ENCODE measurements at regions not wholly inside any gene's neighbourhood (a gene's known extent, or its start where the extent isn't known, plus 50 kb on each side); places are given as distances from the start of the nearest gene placed in this dataset.

DNA sequence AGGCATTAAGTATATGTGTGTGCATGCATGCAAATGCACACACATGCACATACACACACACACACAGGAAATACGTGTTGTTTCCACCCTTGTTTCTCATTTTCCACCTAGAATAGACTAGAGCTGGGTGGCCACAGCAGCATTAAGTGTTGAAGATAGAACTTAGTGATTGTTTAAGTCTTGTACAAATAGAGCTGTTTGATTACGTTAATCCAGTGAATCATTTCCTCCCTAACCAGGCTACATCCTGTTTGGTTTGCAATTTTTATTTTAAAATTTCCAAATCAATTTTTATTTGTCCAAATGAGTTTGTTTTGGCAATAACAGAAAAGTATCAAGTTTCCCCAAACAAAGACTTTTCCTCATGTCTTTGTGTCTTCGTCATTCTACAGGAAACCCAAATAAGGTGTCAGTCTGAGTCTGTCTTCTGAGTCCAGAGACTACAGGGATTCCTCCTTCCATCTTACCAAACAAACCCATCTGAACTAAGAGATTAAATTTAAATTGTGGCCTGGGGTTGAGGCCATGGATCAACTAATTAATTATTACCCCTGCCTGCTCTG is 74.6 kb upstream of the GALNT5 start:
- TF ChIP-seq, protein P1, sequence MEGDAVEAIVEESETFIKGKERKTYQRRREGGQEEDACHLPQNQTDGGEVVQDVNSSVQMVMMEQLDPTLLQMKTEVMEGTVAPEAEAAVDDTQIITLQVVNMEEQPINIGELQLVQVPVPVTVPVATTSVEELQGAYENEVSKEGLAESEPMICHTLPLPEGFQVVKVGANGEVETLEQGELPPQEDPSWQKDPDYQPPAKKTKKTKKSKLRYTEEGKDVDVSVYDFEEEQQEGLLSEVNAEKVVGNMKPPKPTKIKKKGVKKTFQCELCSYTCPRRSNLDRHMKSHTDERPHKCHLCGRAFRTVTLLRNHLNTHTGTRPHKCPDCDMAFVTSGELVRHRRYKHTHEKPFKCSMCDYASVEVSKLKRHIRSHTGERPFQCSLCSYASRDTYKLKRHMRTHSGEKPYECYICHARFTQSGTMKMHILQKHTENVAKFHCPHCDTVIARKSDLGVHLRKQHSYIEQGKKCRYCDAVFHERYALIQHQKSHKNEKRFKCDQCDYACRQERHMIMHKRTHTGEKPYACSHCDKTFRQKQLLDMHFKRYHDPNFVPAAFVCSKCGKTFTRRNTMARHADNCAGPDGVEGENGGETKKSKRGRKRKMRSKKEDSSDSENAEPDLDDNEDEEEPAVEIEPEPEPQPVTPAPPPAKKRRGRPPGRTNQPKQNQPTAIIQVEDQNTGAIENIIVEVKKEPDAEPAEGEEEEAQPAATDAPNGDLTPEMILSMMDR (IDR thresholded peaks at IDR 0.05): no peak
- Histone ChIP-seq H3K36me3 (ENCODE audit: insufficient read depth in 1 of 2, low read depth in 1 of 2) (no peaks in the 10 kb centered on the region), H3K27ac (no peak overlapping the region), H3K4me1 (no peaks in the 10 kb centered on the region), H3K27me3 (ENCODE audit: insufficient read depth in 3 of 3, low read length in 2 of 3) (no peaks in the 10 kb centered on the region), H3K4me3 (no peak overlapping the region), H3K9me3 (no peaks in the 10 kb centered on the region)
- ATAC-seq (no peak), DNase-seq (no peak)
- 42 to 50% (median 49%) methylated on average over 3 of the region's 3 CpGs for WGBS, 3 donors
- intact Hi-C loops (cut with DNase I): no loop called here

DNA sequence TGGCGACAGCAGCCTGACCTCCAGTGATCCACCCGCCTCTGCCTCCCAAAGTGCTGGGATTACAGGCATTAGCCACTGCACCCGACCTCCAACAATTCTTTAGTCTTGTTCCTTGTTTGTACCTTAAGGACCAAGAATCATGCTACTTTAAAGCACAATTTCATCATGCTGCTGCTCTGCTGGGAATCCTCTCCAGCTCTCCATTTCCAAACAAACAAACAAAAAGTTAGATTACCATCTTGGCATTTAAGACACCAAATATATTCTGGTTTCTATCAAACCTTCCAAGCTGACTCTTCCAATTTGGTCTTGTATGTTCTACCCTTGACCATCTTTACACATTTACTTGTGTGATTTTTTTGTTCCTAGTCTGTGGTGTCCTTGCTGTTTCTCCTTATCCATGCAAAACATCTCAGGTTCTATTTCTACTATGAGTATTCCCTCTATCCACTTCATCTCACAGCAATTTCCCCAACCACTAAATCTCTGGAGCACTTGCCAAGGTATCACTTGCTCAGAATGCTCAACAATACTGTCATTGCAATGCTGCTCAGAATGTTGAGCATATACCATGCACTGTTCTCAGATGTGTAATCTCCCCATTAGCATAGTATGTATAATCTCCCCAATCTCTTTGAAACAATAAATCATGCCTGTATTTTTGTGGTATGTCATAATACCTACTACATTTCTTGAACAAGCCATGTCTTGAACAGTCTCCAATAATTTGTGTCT is 73.2 kb upstream of the GALNT5 start:
- Histone ChIP-seq H3K9me3 (no peaks in the 10 kb centered on the region), H3K27ac (no peak overlapping the region), H3K36me3 (ENCODE audit: insufficient read depth in 1 of 2, low read depth in 1 of 2) (no peaks in the 10 kb centered on the region), H3K27me3 (ENCODE audit: insufficient read depth in 3 of 3, low read length in 2 of 3) (no peaks in the 10 kb centered on the region), H3K4me3 (no peak overlapping the region), H3K4me1 (no peaks in the 10 kb centered on the region)
- WGBS, 3 donors: 79 to 93% (median 83%) methylated on average over 3 of the region's 3 CpGs
- DNase-seq (no peak), ATAC-seq (no peak)
- intact Hi-C loops (cut with DNase I): no loop called here
- TF ChIP-seq, protein P1 (IDR thresholded peaks at IDR 0.05): no peak

DNA sequence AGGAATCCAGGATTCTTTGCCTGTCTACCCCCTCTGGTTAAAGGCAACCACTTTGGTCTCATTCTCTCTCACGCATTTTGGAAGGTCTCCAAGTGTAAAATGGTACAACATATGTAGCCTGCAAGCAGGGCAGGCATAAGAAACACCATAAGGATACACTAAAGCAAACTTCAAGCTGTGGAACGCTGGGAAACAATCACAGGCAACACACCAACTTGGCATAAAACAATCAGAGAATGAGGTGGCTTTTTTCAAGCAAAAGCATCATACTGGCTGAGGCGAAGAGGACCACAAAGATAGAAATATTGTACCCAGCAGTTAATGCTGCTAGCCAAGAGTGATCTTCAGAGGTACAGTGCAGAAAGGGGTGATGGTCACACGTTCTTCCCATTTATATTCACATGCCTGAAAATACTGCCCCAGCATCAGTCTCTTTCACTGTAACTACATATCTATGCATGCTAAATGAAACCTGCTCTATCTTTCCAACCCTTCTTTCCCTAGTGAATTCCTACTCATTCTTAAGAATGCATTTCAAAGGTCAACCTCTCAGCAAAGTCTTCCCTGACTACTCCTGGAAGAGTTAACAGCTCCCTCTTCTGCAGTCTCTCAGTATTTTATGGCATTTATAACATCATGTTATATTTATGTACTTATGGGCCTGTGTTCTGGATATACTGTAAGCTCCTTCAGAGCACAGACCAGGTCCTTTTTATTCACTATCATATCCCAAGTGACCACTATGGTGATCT is 71.9 kb upstream of the GALNT5 start:
- intact Hi-C loops (cut with DNase I): no loop called here
- no peaks in the 10 kb centered on the region for H3K9me3 ChIP-seq
- 69 to 79% (median 76%) methylated on average over 4 of the region's 4 CpGs for WGBS, 3 donors
- no peak overlapping the region for H3K27ac ChIP-seq
- H3K4me1 ChIP-seq: no peaks in the 10 kb centered on the region
- ATAC-seq (no peak), DNase-seq (no peak)
- H3K4me3 ChIP-seq: no peak overlapping the region
- TF ChIP-seq, protein P1 (IDR thresholded peaks at IDR 0.05): no peak
- H3K36me3 ChIP-seq (ENCODE audit: insufficient read depth in 1 of 2, low read depth in 1 of 2): no peaks in the 10 kb centered on the region
- H3K27me3 ChIP-seq (ENCODE audit: insufficient read depth in 3 of 3, low read length in 2 of 3): no peaks in the 10 kb centered on the region

DNA sequence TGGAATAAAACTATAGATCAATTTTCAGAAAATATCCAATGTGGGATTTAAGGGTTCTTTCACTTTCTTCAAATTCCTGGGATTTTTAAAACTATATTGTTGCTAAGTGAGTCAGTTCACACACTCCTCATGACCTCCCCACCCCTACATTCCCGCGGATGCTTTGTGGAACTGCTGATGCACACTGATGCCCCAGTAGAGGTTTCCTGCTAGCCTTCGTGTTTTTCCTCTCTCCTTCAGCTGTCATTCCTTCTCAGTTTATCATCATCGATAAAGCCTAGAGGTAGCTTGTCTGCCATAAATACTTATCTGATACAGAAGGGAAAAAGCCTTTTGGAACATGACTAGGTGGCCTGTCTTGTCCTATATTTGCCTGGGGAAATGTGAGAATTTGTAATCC is 67.4 kb upstream of the GALNT5 start:
- intact Hi-C loops (cut with DNase I): loop anchor here in 1 of 2 donors (5.0 kb wide), 1 partner anchor 1813 kb away; no protein-coding TSS in a partner anchor
- H3K9me3 ChIP-seq: no peaks in the 10 kb centered on the region
- H3K27me3 ChIP-seq (ENCODE audit: insufficient read depth in 3 of 3, low read length in 2 of 3): no peaks in the 10 kb centered on the region
- TF ChIP-seq, protein P1 (IDR thresholded peaks at IDR 0.05): no peak
- H3K27ac ChIP-seq: no peak overlapping the region
- DNase-seq (no peak), ATAC-seq (no peak)
- H3K4me1 ChIP-seq: peaks cover 3% of the 10 kb centered on the region
- H3K36me3 ChIP-seq (ENCODE audit: insufficient read depth in 1 of 2, low read depth in 1 of 2): no peaks in the 10 kb centered on the region
- H3K4me3 ChIP-seq: no peak overlapping the region
- WGBS, 3 donors: 69 to 78% (median 70%) methylated on average over 4 of the region's 4 CpGs
